ENCODE measurements at regions not wholly inside any gene's neighbourhood (a gene's known extent, or its start where the extent isn't known, plus 50 kb on each side); places are given as distances from the start of the nearest gene placed in this dataset.

DNA sequence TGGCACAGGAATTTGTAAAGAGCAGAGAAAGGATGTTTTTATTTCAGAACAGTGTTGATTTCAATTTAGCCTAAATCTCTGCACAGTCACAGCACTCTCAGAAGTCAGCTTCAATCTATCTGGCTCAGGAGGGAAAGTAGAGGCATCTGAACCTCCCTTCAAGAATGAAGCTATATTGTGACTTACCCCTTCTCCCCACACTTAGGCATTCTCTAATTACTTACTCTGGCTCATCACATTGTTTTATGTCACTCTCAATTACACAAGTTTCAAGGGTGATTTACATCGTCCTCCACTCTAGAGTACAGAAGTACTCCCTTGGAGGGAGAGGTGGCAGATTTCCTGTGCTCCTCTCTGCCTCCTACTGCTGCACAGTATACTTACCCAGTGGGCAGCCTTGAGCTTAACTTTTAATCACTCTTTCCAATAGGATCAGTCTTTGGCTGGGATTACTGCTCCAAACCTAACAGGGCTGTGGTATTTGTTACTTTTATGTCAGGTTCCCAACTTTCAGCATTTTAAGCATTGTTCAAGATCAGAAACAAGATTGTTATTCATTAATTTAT, 211.4 kb downstream of the AASDHPPT start (continued):
- no peak for TF ChIP-seq REXO4 (CRISPR knock-in tag; IDR thresholded peaks at IDR 0.05; ENCODE audit: borderline replicate concordance)

GRCh38 chr11:106292526-106292925, 215.1 kb downstream of the AASDHPPT start:
- in situ Hi-C loops (cut with HindIII; ENCODE audit: extremely low pct_ligation_motif_present, low pct_unique_long_range_greater_than_20kb): no loop called here
- WGBS (ENCODE audit: low lambda C conversion rate): 3% methylated on average over 3 of the region's 3 CpGs
- TF ChIP-seq, protein P1, sequence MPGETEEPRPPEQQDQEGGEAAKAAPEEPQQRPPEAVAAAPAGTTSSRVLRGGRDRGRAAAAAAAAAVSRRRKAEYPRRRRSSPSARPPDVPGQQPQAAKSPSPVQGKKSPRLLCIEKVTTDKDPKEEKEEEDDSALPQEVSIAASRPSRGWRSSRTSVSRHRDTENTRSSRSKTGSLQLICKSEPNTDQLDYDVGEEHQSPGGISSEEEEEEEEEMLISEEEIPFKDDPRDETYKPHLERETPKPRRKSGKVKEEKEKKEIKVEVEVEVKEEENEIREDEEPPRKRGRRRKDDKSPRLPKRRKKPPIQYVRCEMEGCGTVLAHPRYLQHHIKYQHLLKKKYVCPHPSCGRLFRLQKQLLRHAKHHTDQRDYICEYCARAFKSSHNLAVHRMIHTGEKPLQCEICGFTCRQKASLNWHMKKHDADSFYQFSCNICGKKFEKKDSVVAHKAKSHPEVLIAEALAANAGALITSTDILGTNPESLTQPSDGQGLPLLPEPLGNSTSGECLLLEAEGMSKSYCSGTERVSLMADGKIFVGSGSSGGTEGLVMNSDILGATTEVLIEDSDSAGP (CRISPR knock-in tag; IDR thresholded peaks at IDR 0.05; ENCODE audit: borderline replicate concordance): no peak
- no peak for TF ChIP-seq ZNF782 (CRISPR knock-in tag; IDR thresholded peaks at IDR 0.05; ENCODE audit: borderline replicate concordance)
- TF ChIP-seq TRIM24 (CRISPR knock-in tag; IDR thresholded peaks at IDR 0.05): no peak
- TF ChIP-seq RFX1 (IDR thresholded peaks at IDR 0.05): no peak
- TF ChIP-seq HOXA7 (CRISPR knock-in tag; IDR thresholded peaks at IDR 0.05): no peak
- TF ChIP-seq, protein P2, sequence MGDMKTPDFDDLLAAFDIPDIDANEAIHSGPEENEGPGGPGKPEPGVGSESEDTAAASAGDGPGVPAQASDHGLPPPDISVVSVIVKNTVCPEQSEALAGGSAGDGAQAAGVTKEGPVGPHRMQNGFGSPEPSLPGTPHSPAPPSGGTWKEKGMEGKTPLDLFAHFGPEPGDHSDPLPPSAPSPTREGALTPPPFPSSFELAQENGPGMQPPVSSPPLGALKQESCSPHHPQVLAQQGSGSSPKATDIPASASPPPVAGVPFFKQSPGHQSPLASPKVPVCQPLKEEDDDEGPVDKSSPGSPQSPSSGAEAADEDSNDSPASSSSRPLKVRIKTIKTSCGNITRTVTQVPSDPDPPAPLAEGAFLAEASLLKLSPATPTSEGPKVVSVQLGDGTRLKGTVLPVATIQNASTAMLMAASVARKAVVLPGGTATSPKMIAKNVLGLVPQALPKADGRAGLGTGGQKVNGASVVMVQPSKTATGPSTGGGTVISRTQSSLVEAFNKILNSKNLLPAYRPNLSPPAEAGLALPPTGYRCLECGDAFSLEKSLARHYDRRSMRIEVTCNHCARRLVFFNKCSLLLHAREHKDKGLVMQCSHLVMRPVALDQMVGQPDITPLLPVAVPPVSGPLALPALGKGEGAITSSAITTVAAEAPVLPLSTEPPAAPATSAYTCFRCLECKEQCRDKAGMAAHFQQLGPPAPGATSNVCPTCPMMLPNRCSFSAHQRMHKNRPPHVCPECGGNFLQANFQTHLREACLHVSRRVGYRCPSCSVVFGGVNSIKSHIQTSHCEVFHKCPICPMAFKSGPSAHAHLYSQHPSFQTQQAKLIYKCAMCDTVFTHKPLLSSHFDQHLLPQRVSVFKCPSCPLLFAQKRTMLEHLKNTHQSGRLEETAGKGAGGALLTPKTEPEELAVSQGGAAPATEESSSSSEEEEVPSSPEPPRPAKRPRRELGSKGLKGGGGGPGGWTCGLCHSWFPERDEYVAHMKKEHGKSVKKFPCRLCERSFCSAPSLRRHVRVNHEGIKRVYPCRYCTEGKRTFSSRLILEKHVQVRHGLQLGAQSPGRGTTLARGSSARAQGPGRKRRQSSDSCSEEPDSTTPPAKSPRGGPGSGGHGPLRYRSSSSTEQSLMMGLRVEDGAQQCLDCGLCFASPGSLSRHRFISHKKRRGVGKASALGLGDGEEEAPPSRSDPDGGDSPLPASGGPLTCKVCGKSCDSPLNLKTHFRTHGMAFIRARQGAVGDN (CRISPR knock-in tag; IDR thresholded peaks at IDR 0.05): no peak
- TF ChIP-seq MEIS1 (CRISPR knock-in tag; IDR thresholded peaks at IDR 0.05; ENCODE audit: borderline replicate concordance): no peak
- no peak for TF ChIP-seq MAF1 (CRISPR knock-in tag; IDR thresholded peaks at IDR 0.05; ENCODE audit: borderline replicate concordance)
- no peak for TF ChIP-seq GTF3A (CRISPR knock-in tag; conservative IDR thresholded peaks at IDR 0.05)
- TF ChIP-seq, protein P3, sequence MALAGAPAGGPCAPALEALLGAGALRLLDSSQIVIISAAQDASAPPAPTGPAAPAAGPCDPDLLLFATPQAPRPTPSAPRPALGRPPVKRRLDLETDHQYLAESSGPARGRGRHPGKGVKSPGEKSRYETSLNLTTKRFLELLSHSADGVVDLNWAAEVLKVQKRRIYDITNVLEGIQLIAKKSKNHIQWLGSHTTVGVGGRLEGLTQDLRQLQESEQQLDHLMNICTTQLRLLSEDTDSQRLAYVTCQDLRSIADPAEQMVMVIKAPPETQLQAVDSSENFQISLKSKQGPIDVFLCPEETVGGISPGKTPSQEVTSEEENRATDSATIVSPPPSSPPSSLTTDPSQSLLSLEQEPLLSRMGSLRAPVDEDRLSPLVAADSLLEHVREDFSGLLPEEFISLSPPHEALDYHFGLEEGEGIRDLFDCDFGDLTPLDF (CRISPR knock-in tag; IDR thresholded peaks at IDR 0.05): no peak
- TF ChIP-seq BRF2 (CRISPR knock-in tag; IDR thresholded peaks at IDR 0.05): no peak
- TF ChIP-seq DBP (CRISPR knock-in tag; IDR thresholded peaks at IDR 0.05; ENCODE audit: not compliant biosample characterization): no peak
- no peak for TF ChIP-seq SMYD3 (CRISPR knock-in tag; IDR thresholded peaks at IDR 0.05)
- TF ChIP-seq FOSL2 (CRISPR knock-in tag; IDR thresholded peaks at IDR 0.05): no peak

More at GRCh38 chr11:106292526-106292925, 215.1 kb downstream of the AASDHPPT start:
- intact Hi-C loops (cut with micrococcal nuclease; ENCODE audit: unreplicated experiment): no loop called here
- Histone ChIP-seq H3K4me1 (ENCODE audit: insufficient read depth, low read length) (no peaks in the 10 kb centered on the region), H3K27ac (ENCODE audit: extremely low read length, insufficient read depth, low read length) (no peak overlapping the region), H3K9me3 (ENCODE audit: low read length) (peaks cover 21% of the 10 kb centered on the region; the same call in 1 of the 2 replicates), H3K79me2 (ENCODE audit: insufficient read depth, low read length) (no peaks in the 10 kb centered on the region), H3K4me2 (ENCODE audit: low read depth, low read length) (no peak overlapping the region), H3K9ac (ENCODE audit: insufficient read depth, low read depth, low read length) (no peak overlapping the region), H3K36me3 (replicated peaks in 1 of 2; ENCODE audit: control insufficient read depth in 1 of 2, insufficient read depth in 2 of 2, low read length in 2 of 2) (no peaks in the 10 kb centered on the region), H2AFZ (ENCODE audit: low read length) (no peak overlapping the region), H3K4me3 (replicated peaks in 1 of 3; ENCODE audit: insufficient read depth in 1 of 3, low read depth in 2 of 3, low read length in 3 of 3) (no peak overlapping the region), H3K27me3 (ENCODE audit: control insufficient read depth in 1 of 2, insufficient read depth in 2 of 2, low read length in 2 of 2) (no peaks in the 10 kb centered on the region), H4K20me1 (ENCODE audit: insufficient read depth, low read length) (no peaks in the 10 kb centered on the region)
- DNase-seq (ENCODE audit: low spot score) (no peak), FAIRE-seq (no peak), ATAC-seq (no peak)
- POLR2A ChIA-PET: no interaction called here
- CTCF ChIA-PET (ENCODE audit: low intra/inter-chr PET ratio, low total read pairs): no interaction called here
- no TSS peak for BruUV-seq (replicated peaks)
